Erythroblast (primary cell): ENCODE measurements at regions not wholly inside any gene's neighbourhood (a gene's known extent, or its start where the extent isn't known, plus 50 kb on each side); places are given as distances from the start of the nearest gene placed in this dataset.

Experiments used
- DNase-seq, 2 experiments: peaks; one replicate each; lab custom pipeline; 2025; lab: John Stamatoyannopoulos, UW
- GATA1 ChIP-seq: IDR thresholded peaks from 2 replicates; pipeline ENCODE4 v1.6.1; 2011; ENCODE audit warnings: low read depth, mild to moderate bottlenecking, control low read depth, low read length, moderate library complexity
- POLR2A ChIP-seq: IDR thresholded peaks from 2 replicates; pipeline ENCODE4 v1.6.1; 2011; ENCODE audit warnings: mild to moderate bottlenecking, low read length

DNA sequence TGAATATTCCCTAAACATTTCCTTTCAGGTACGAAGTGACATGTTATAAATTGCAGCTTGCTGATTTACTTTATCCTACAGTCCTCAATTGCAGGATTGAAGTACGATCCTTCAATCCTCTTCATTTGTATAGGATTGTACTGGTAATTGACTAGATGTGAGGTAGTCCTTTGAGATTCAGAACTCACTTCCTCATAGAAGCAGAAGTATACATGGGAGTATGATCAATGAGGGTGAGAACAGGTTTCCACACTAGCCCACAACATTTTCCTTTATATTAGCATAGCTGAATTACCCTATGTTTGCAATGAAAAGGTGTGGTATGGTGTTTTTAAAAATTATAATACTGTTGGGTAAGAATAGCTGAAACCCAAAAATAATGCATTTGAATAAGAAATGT is 160.0 kb upstream of the UMPS start:
- DNase-seq: no peak
- no peak for TF ChIP-seq GATA1
- TF ChIP-seq POLR2A: no peak

DNA sequence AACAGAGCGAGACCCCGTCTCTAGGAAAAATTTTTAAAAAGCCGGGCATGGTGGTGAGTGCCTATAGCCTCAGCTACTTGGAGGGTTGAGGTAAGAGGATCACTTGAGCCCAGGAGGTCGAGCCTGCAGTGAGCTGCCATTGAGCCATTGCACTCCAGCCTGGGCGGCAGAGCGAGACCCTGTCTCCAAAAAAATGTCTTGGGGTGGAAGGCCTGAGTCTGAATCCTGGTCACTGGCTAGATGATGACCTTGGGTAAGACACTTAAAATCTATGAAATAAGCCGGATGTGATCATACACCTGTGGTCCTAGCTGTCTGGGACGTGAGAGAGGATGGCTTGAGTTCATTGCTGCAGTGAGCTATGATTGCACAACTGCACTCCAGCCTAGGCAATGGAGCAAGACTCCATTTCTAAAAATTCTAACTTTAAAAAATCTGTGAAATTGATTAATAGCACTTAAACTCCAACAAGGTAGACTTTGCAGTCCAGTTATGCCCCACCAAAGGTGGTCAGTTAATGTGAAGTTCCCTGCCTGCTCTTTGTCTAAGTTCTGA is 157.3 kb upstream of the UMPS start:
- no peak for DNase-seq
- TF ChIP-seq POLR2A (no peak), GATA1 (no peak)

DNA sequence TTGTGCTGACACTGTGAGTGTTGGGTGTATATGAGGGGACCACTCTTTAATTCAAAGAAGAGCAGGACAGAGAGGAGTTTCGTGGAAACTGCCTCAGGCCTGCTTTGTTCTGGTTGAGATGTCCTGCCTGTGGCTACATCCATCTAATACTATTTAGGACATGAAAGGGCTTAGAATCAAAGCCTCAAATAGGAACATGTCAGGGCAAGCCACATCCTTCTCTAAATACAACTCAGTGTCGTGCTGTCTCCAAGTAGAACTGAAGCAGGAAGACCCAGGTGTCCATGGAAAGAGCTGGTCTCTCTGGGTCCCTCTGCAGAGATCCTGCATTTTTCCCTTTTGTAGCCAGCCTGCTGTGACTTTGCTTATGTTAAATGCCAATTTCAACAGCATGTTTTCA is 156.2 kb upstream of the UMPS start:
- DNase-seq: no peak
- no peak for TF ChIP-seq GATA1
- no peak for TF ChIP-seq POLR2A

DNA sequence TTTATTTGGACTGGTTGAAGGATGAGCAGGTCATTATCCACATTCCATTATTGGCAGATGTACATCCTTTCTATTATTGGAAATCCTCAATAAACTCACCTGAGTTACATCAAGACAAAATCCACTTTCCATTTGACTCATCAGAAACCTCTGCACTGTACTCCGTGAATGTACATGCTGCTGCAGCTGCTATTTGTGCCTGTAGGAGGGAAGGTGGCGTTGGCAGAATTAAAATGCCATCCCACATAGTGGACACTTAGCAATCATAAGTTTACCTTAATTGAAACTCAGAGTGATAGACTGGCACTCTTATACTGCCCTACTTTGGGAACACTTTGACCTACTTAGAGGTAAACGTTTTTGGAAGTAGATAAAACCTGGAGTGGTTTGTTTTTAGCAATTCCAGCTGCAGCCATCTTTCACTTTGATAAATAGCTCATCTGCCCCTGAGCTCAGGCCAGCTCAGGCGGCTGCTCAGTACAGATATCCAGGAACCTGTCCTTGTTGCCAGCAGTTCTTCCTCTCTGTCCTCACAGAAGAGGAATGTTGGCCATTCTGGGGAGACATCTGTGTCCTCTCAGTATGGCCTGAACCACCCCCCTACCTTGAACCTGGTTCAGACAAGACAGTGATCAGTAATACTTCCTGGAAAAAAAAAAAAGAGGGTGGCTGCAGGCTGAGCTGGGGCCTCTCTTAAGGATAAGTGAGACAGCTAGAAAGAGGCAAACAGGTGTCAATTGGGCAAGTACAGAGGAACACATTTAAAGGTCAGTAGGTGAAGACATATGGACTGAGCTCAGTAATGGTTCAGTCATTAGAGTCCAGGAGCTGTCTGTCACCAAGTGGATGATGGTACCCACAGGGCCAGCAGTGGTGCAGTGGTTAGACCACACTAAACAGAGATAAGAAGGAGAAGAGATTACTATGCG is 153.4 kb upstream of the UMPS start:
- DNase-seq: no peak
- no peak for TF ChIP-seq GATA1
- no peak for TF ChIP-seq POLR2A

DNA sequence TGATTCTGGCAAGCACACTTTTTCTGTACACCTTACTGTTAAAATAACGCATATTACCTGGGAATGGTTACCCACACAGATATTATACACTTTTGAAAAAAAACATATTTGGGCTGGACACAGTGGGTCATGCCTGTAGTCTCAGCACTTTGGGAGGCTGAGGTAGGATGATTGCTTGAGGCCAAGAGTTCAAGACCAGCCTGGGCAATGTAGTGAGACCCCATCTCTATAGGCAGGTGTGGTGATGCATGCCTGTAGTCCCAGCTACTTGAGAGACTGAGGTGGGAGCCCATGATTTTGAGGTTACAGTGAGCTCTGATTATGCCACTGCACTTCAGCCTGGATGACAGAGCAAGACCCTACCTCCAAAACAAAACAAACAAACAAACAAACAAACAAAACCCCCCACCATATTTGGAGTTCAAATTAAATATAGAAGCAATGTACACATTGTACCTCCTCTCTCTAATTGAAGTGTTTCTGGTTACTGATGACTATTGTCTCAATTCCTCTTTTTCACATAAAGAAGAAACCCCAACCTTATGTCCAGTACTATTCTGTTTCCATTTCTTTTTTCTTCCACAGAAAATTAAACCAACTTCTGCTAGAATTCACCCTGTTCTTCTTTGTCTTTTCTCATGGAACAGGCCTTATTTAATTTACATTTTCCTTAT is 152.6 kb upstream of the UMPS start:
- no peak for DNase-seq
- TF ChIP-seq GATA1: no peak

DNA sequence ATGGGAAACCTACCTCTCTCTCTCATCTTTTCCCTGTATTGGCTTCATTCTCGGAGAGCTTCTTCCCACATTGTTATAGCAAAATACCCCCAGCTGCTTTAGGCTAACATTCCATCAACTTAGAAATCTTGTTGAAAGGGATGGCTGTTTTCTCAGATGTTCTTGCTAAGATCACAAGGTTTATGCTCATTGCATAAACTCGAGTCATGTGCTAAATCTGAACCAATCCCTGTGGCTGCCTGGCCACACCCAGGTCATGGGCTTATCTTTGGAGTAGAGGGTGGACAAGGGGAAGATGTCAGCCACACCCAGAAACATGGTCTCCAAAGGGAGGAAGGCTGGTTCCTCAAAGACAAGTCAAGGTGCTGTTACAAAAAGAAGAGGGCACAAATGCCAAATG is 150.6 kb upstream of the UMPS start:
- TF ChIP-seq GATA1: no peak
- no peak for TF ChIP-seq POLR2A
- DNase-seq: peak; percentile 31 to 51

DNA sequence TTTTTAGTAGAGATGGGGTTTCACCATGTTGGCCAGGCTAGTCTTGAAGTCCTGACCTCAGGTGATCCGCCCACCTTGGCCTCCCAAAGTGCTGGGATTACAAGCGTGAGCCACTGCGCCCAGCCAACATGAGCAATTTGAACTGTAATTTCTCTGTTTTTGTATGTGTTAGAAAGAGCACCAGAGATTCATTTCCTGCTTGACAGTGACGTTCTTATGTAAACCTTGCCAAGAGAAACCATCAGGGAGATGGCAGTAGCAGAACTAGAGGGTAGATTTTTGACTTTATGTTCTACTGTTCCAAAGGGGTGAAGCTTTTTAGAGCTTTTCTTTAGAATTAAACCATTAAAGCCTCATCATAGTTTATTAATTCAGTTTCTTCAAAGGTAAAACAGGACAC is 148.1 kb upstream of the UMPS start:
- DNase-seq: no peak
- TF ChIP-seq GATA1 (no peak), POLR2A (no peak)

DNA sequence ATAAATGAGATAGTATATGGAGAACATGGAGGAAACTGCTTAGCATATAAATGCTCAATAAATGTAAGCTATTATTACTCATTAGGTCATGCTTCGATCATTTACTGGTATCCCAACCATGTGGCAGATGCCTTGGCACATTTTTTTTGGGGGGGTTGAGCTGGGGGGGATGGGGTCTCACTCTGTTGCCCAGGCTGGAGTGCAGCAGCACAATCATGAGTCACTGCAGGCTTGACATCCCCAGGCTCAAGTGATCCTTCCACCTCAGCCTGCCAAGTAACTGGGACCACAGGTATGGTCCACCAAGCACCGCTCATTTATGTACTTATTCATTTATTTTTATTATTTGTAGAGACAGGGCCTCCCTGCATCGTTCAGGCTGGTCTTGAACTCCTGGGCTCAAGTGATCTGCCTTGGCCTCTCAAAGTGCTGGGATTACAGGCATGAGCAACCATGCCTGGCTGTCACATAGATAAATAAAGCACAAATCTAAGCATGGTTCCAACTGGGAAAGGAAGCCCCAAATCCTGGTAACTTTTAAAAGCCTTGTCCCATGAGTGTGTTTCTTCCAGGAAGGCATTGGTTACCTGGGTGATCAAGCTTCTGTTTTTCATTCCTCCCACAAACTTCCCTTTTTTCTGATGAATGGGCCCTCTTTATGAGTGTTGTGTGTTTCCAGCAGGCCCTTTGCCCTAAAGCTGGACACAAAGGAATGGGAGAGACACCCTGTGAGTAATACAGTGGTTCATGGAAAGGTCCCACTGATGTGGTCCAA is 147.4 kb upstream of the UMPS start:
- TF ChIP-seq GATA1 (no peak), POLR2A (no peak)
- DNase-seq: no peak

DNA sequence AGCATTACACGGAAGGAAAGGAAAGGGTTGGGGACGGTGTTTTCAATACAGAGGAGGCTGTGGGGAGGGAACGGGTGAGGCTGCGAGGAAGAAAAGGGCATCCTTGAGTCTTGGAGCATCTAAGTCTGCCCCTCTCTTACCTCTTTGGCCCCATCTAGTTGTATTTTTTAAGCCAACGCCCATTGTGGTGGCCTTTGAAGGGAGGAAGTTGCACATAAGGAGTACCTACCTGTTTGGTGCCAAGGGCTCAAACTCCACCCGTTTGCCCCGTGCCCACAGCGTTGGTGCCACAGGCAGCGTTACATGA is 146.1 kb upstream of the UMPS start:
- TF ChIP-seq POLR2A (no peak), GATA1 (no peak)
- DNase-seq: no peak

DNA sequence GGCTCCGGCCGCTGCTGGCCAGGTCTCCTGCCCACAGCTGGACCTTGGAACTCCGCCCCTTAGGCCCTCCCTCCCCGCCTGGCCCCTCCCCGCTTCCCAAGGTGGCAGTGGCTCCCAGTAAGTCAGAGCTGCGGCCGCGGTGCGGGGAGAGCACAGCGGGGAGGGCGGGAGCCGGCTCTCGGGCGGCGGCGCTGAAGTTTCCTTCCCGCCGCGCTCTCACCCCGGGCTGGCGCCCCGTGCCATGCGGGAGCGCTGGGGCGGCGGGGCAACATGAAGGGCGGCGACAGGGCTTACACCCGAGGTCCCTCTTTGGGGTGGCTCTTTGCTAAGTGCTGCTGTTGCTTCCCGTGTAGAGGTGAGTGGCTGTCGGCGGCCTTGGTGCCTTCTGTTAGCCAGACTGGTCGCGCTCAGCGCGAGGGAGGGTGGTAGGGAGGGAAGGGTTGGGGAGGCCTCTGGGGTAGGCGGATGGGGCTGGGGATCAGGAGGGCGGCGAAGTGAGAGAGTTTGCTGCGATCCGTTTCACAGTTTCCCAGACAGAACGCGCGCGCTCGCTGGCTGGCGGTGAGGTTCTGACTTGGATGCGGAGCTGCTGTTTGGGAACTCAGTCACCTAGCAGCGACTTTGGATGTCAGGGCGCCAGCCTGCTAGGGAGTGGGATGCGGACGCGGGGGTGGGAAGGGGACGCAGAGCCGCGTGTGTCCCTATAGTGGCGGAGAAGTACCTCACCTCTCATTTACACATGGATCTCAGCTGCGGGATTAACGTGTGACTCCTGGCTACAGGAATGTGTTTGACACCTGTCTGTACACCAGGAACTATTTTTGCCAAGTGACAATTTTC is 145.5 kb upstream of the UMPS start:
- TF ChIP-seq GATA1 (no peak), POLR2A (no peak)
- no peak for DNase-seq

DNA sequence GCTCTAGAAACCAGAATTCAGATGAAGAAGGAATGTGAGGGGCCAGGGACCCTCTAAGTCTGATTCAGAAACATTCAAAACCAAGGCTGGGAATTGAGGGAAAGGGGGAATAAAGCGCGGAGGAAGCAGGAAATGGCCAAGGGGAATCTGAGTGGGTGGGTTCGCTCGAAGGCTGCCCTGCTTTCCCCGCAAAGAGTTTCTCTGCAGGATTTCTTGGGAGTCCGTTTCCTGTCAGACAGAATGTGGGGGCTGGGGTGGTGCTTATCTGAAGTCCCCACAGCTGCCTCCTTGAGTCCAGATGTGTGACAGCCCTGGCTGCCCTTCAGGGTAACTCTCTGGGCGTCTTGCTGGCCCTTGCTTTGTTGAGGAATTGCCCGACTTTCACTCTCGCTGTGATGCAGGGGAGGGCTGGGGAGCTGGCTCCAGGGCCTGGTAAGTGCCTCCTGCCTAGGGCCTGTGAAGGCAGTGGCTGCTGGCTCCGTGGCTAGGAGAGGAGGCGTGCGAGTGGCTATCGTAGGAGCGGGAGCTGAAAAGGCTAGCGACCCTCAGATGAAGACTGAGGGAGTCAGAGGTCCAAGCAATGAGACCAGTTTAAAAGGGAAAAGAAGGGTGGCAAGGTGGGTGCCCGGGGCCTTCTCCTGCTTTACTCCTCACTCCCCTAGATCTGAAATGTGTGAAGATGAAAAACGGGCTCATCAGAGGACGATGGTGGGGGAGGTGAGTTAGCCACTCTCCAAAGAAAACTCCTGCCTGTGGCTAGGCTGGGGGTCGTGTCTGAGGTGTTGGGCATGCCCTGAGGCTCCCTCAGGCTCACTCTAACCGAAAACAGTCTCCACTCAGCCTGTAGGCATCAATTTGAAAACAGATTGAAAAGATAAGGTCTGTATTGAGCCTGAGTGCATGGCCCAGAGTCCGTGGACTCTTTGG is 143.9 kb upstream of the UMPS start:
- TF ChIP-seq GATA1 (no peak), POLR2A (no peak)
- DNase-seq: peak in 1 of 2 experiments; percentile 9

DNA sequence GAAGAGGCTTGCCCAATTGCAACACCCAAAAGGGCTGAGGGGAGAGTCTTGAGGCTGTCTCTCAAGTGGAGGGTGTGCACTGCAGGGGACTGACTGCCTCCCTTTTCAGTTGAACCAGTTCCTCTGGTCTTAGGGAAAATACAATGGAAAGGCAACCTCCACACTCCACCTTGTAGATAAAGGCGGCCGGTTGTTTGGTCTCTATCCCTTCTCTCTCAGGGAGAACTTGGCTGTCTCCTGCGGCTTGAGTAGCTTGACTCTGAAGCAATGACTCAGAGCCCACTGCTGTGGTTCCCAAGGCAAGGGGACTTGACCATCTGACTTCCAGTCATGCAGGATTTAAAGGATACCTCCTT is 143.2 kb upstream of the UMPS start:
- TF ChIP-seq POLR2A (no peak), GATA1 (no peak)
- no peak for DNase-seq

DNA sequence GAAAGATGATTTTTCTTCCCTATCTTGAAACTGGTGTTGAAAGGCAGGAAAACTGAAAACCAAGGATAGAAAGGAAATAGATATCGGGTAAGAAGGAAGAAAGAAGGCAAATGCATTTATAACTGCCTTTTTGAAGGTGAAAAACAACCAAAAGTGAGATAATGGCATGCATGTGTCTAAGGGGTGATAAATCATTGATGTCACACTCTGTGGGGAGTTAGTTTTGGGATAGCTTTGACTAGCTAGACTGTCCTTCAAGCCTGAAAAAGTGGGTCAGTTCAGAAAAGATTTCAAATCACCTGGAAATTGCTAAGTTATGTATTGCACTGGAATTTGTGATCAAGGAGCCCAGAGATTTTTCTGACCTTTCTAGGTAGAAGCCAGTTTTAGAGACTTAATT is 142.2 kb upstream of the UMPS start:
- DNase-seq: no peak
- TF ChIP-seq POLR2A (no peak), GATA1 (no peak)
